ENCODE measurements at regions not wholly inside any gene's neighbourhood (a gene's known extent, or its start where the extent isn't known, plus 50 kb on each side); places are given as distances from the start of the nearest gene placed in this dataset.

GRCh38 chr9:80775971-80776370 lies 913.4 kb downstream of the TLE1 start:
- H3K27ac ChIP-seq = no peak overlapping the region
- Mint-ChIP-seq H3K27me3 (ENCODE audit: insufficient read depth, low read depth) (peaks cover 2% of the 10 kb centered on the region), H3K4me1 (no peaks in the 10 kb centered on the region), H3K27ac (no peak overlapping the region), H3K36me3 (peaks cover 2% of the 10 kb centered on the region), H3K4me3 (no peak overlapping the region), H3K9me3 (peaks cover 2% of the 10 kb centered on the region)
- H3K4me3 ChIP-seq = no peak overlapping the region
- no peak for TF ChIP-seq EZH2 (IDR thresholded peaks at IDR 0.05)
- no peak for TF ChIP-seq EZH2phosphoT487 (IDR thresholded peaks at IDR 0.05)
- TF ChIP-seq CTCF (IDR thresholded peaks at IDR 0.05) = no peak
- H3F3A ChIP-seq (ENCODE audit: low read depth) = no peaks in the 10 kb centered on the region
- H2AFZ ChIP-seq (replicated peaks) = no peak overlapping the region
- DNase-seq (ENCODE audit: low spot score) = no peak
- no peak overlapping the region for H3K4me2 ChIP-seq
- no peaks in the 10 kb centered on the region for H3K9me3 ChIP-seq (ENCODE audit: low read depth)
- H3K79me2 ChIP-seq (ENCODE audit: low read depth) = no peaks in the 10 kb centered on the region
- H3K36me3 ChIP-seq = no peaks in the 10 kb centered on the region
- no peaks in the 10 kb centered on the region for H4K20me1 ChIP-seq (ENCODE audit: low read depth)
- H3K9ac ChIP-seq = no peak overlapping the region
- H3K27me3 ChIP-seq = no peaks in the 10 kb centered on the region
- no peaks in the 10 kb centered on the region for H3K4me1 ChIP-seq

GRCh38 chr9:80775530-80775929 lies 913.8 kb downstream of the TLE1 start:
- H3K9me3 Mint-ChIP-seq = peaks cover 2% of the 10 kb centered on the region
- H3K36me3 ChIP-seq = no peaks in the 10 kb centered on the region
- no peak for DNase-seq (ENCODE audit: low spot score)

GRCh38 chr9:80771555-80772347 lies 917.6 kb downstream of the TLE1 start:
- Mint-ChIP-seq H3K27me3 (ENCODE audit: insufficient read depth, low read depth) (peaks cover 2% of the 10 kb centered on the region), H3K4me3 (no peak overlapping the region), H3K9me3 (peaks cover 4% of the 10 kb centered on the region), H3K27ac (no peak overlapping the region), H3K4me1 (no peaks in the 10 kb centered on the region), H3K36me3 (peaks cover 2% of the 10 kb centered on the region)
- no peak for DNase-seq (ENCODE audit: low spot score)
- no peaks in the 10 kb centered on the region for H3F3A ChIP-seq (ENCODE audit: low read depth)
- no peak overlapping the region for H3K9ac ChIP-seq
- no peaks in the 10 kb centered on the region for H3K27me3 ChIP-seq
- H3K27ac ChIP-seq = no peak overlapping the region
- H3K79me2 ChIP-seq (ENCODE audit: low read depth) = no peaks in the 10 kb centered on the region
- H3K36me3 ChIP-seq = no peaks in the 10 kb centered on the region
- TF ChIP-seq EZH2phosphoT487 (IDR thresholded peaks at IDR 0.05) = no peak
- no peak for TF ChIP-seq CTCF (IDR thresholded peaks at IDR 0.05)
- no peak for TF ChIP-seq EZH2 (IDR thresholded peaks at IDR 0.05)
- H2AFZ ChIP-seq (replicated peaks) = no peak overlapping the region
- no peaks in the 10 kb centered on the region for H4K20me1 ChIP-seq (ENCODE audit: low read depth)
- H3K4me1 ChIP-seq = no peaks in the 10 kb centered on the region
- no peak overlapping the region for H3K4me3 ChIP-seq
- no peak overlapping the region for H3K4me2 ChIP-seq
- no peaks in the 10 kb centered on the region for H3K9me3 ChIP-seq (ENCODE audit: low read depth)

More at GRCh38 chr9:80775530-80775929, 913.8 kb downstream of the TLE1 start:
- Histone ChIP-seq H3K4me3 (no peak overlapping the region), H3K27me3 (no peaks in the 10 kb centered on the region), H3K27ac (no peak overlapping the region), H3K79me2 (ENCODE audit: low read depth) (no peaks in the 10 kb centered on the region), H3K9ac (no peak overlapping the region), H4K20me1 (ENCODE audit: low read depth) (no peaks in the 10 kb centered on the region), H3K4me1 (no peaks in the 10 kb centered on the region), H3F3A (ENCODE audit: low read depth) (no peaks in the 10 kb centered on the region), H2AFZ (replicated peaks) (no peak overlapping the region), H3K4me2 (no peak overlapping the region), H3K9me3 (ENCODE audit: low read depth) (no peaks in the 10 kb centered on the region)
- H3K4me3 Mint-ChIP-seq = no peak overlapping the region
- TF ChIP-seq EZH2phosphoT487 (IDR thresholded peaks at IDR 0.05) (no peak), EZH2 (IDR thresholded peaks at IDR 0.05) (no peak), CTCF (IDR thresholded peaks at IDR 0.05) (no peak)
- H3K36me3 Mint-ChIP-seq = peaks cover 2% of the 10 kb centered on the region
- peaks cover 2% of the 10 kb centered on the region for H3K27me3 Mint-ChIP-seq (ENCODE audit: insufficient read depth, low read depth)
- H3K27ac Mint-ChIP-seq = peak overlapping the region; percentile 63
- no peaks in the 10 kb centered on the region for H3K4me1 Mint-ChIP-seq

Measured in neural progenitor cell (in vitro differentiated cells).